ENCODE measurements at regions not wholly inside any gene's neighbourhood (a gene's known extent, or its start where the extent isn't known, plus 50 kb on each side); places are given as distances from the start of the nearest gene placed in this dataset.

DNA sequence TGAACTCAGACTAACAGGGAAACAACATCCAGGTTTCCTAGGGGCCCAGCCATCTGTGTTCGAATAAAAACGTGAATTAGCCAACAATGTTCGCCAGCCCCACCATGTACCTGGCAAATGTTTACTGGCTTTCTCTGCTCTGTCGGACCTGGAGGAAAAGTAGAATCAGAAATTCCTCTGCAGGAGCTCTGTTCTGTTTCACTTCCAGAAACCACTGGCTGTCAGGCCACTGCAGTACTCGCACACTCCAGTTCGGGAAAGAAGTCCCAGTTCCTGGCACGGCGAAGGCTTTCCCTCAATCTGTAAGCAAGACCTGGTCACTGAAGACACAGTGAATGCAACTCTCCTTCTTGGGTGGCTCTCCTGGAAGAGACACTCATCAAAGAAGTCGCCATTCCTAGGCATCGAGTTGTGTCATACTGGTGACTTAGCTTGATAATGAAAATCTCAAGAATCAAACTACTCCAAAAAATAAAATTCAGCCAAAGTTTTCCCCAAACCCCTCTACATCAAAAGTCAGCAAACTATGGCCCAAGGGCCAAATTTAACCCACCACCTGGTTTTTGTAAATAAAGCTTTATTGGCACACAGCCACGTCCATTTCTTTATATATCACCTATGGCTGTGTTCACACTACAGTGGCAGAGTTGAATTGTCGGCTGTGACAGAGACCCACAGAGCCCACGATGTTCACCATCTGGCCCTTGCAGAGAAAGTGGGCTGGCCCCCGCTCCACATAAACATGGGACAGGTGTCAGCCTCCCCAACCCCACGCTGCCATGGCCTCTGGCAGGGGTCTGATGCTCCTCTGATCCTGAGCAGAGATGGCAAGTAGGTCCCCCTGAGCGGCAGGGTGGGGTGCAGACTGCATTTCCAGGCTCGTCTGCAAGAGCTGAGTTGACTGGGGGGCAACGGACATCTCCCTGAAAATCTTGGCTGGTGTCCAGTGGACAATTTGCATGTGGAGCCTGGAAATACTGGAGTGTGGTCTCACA lies 189.2 kb upstream of the DIO3 start:
- no peak overlapping the region for H3K4me3 ChIP-seq (ENCODE audit: low read depth in 2 of 2, low read length in 2 of 2)
- ChIA-PET POLR2A (no interaction called here), CTCF (no interaction called here)
- ATAC-seq (no peak), DNase-seq (ENCODE audit: low read depth, low spot score) (no peak)
- no peaks in the 10 kb centered on the region for H3K27me3 ChIP-seq (ENCODE audit: control insufficient read depth, insufficient read depth, low read length)
- no peak overlapping the region for H3K27ac ChIP-seq (ENCODE audit: low read length)
- no peaks in the 10 kb centered on the region for H3K36me3 ChIP-seq (ENCODE audit: control insufficient read depth, insufficient read depth, low read length)
- in situ Hi-C loops (cut with HindIII; ENCODE audit: low pct_unique_long_range_greater_than_20kb, low sequenced_read_pairs) (no loop called here), intact Hi-C loops (cut with micrococcal nuclease; ENCODE audit: unreplicated experiment) (no loop called here)
- no peaks in the 10 kb centered on the region for H3K9me3 ChIP-seq (ENCODE audit: control insufficient read depth, insufficient read depth, low read depth, low read length)
- no peaks in the 10 kb centered on the region for H3K4me1 ChIP-seq (ENCODE audit: control insufficient read depth, insufficient read depth, low read length)
- no TSS peak for BruUV-seq (replicated peaks)
- no peak for TF ChIP-seq POLR2AphosphoS5 (IDR thresholded peaks at IDR 0.05; ENCODE audit: low read depth, low read length)
- no peak for TF ChIP-seq CTCF (IDR thresholded peaks at IDR 0.05)
- TF ChIP-seq TCF7L2 (IDR thresholded peaks at IDR 0.05; ENCODE audit: low read depth, low read length), result no peak
- TF ChIP-seq REST (IDR thresholded peaks at IDR 0.05; ENCODE audit: insufficient read depth in 1 of 2, low read depth in 2 of 2, low read length in 1 of 2), result no peak
- no peak for TF ChIP-seq SIN3A (IDR thresholded peaks at IDR 0.05; ENCODE audit: borderline replicate concordance, insufficient read depth, low read depth, low read length)

DNA sequence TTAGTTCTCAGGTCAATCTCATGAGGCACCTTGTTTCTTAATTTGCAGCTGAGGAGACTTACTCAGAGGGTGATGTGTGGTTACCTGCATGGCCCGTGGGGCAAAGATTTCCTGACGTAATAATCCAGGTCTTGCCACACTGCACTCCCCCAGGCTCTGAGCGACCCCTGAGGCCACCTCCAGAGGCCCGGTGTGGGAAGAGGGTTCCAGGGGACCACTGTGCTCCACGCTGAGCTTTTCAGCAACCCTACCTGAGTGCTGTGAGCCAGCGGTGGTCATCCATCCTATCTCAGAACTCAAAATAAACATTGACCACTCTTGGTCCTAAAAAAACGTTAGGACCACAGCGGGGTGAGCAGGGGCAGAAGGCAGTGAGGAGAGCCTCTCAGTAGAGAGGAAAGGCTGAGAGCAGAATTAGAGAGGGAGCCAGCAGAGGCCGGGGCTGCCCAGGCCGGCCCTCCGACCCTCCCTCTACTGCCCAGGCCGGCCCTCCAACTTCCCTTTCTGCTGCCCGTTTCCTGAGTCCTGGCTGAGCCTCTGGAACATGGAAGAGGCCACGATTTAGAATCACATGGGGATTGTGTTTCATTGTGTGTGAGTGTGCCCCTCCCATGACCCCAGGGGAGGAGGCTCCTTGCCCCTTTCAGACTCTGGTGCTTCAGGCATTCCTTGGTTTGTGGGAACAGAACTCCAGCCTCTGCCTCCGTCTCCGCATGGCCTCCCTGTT lies 188.2 kb upstream of the DIO3 start:
- Histone ChIP-seq H3K36me3 (ENCODE audit: control insufficient read depth, insufficient read depth, low read length) (no peaks in the 10 kb centered on the region), H3K4me1 (ENCODE audit: control insufficient read depth, insufficient read depth, low read length) (no peaks in the 10 kb centered on the region), H3K9me3 (ENCODE audit: control insufficient read depth, insufficient read depth, low read depth, low read length) (no peaks in the 10 kb centered on the region), H3K27me3 (ENCODE audit: control insufficient read depth, insufficient read depth, low read length) (no peaks in the 10 kb centered on the region), H3K27ac (ENCODE audit: low read length) (no peak overlapping the region), H3K4me3 (ENCODE audit: low read depth in 2 of 2, low read length in 2 of 2) (no peak overlapping the region)
- no peak for DNase-seq (ENCODE audit: low read depth, low spot score)
- in situ Hi-C loops (cut with HindIII; ENCODE audit: low pct_unique_long_range_greater_than_20kb, low sequenced_read_pairs), result no loop called here
- no peak for ATAC-seq
- no TSS peak for BruUV-seq (replicated peaks)
- CTCF ChIA-PET, result no interaction called here
- no peak for TF ChIP-seq REST (IDR thresholded peaks at IDR 0.05; ENCODE audit: insufficient read depth in 1 of 2, low read depth in 2 of 2, low read length in 1 of 2)
- TF ChIP-seq POLR2AphosphoS5 (IDR thresholded peaks at IDR 0.05; ENCODE audit: low read depth, low read length), result no peak
- no peak for TF ChIP-seq SIN3A (IDR thresholded peaks at IDR 0.05; ENCODE audit: borderline replicate concordance, insufficient read depth, low read depth, low read length)
- no peak for TF ChIP-seq CTCF (IDR thresholded peaks at IDR 0.05)
- TF ChIP-seq TCF7L2 (IDR thresholded peaks at IDR 0.05; ENCODE audit: low read depth, low read length), result no peak
- intact Hi-C loops (cut with micrococcal nuclease; ENCODE audit: unreplicated experiment), result no loop called here
- POLR2A ChIA-PET, result no interaction called here

Data from Panc1 (cell line).